ENCODE measurements at regions not wholly inside any gene's neighbourhood (a gene's known extent, or its start where the extent isn't known, plus 50 kb on each side); places are given as distances from the start of the nearest gene placed in this dataset.
"Not testable (repeated sequence)": the region's sequence is repeated elsewhere in the genome, so short reads cannot be mapped to it uniquely, and the experiment has no call there.

DNA sequence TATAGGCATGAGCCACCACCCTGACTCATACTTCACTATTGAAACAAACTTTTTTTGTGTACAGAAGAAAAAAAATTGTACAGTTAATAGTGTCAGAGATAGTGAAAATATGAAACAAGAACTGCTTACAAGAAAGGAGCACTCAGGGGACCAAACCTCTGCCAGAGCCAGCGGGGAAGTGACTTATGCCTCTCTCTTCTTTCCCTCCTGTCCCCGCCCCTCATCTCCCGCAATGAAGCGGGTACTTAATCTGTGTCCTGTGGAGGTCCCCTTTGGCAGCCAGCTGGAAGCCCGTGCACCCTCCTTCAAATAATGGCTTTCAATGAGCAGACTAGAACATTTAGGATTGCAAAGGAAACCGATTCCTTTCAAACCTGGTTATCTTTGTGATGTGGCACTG lies 51.5 kb downstream of the PPIAL4A start:
- not testable (repeated sequence) for DNase-seq (ENCODE audit: low spot score)

DNA sequence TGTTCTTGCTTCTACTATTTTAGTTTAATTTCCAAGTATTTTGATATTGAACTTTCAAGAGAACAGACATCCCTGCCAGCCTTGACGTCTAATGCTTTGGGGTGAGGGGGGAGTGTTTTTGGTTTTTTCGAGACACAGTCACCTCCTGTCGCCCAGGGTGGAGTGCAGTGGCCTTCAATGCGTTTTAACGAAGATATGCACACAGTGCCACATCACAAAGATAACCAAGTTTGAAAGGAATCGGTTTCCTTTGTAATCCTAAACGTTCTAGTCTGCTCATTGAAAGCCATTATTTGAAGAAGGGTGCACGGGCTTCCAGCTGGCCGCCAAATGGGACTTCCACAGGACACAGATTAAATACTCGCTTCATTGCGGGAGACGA lies 52.3 kb downstream of the PPIAL4A start:
- DNase-seq (ENCODE audit: low spot score): not testable (repeated sequence)

DNA sequence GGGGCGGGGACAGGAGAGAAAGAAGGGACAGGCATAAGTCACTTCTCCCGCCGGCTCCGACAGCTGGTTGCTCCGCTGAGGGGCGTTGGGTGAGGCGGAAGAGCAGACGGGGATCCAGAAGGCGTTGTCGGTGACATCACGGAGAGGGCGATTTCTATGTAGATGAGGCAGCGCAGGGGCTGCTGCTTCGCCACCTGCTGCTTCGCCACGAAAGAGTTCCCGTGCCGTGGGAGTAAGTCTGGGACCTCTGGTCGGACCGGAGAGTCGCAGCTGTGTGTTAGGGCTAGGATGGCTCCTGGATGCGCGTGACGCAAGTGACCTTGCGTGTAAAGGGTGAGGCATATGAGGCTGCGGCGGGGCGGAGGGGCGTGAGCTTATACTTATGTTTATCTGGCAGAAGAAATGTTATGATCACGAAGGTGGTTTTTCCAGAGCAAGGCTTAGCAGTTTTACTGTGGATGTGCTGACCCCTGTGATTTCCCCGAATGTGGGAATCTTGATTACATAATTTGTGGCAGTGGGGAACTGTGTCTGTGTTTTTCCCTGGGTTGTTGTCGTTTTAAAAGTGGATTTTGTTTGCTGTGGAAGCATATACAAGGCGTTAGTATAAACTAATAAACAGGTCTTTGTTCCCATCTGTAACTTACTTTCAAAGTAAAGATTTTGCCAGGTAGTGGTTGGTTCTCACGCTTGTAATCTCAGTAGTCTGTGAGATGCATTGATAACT lies 52.8 kb downstream of the PPIAL4A start:
- not testable (repeated sequence) for DNase-seq (ENCODE audit: low spot score)

DNA sequence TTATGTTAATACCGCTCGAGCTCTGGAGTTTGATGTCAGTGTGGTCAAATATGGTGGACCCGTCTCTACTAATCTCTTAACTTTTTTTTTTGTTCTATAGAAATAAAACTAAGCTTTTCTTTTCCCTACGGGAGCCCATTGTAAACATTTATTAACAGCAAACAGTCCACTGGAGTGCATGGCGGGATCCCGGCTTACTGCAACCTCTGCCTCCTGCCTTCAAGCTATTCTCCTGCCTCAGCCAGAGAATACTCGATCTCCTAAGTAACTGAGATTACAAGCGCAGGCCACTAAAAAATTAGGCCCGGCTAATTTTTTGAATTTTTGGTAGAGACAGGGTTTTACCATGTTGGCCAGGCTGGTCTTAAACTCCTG lies 53.4 kb downstream of the PPIAL4A start:
- DNase-seq (ENCODE audit: low spot score): not testable (repeated sequence)

DNA sequence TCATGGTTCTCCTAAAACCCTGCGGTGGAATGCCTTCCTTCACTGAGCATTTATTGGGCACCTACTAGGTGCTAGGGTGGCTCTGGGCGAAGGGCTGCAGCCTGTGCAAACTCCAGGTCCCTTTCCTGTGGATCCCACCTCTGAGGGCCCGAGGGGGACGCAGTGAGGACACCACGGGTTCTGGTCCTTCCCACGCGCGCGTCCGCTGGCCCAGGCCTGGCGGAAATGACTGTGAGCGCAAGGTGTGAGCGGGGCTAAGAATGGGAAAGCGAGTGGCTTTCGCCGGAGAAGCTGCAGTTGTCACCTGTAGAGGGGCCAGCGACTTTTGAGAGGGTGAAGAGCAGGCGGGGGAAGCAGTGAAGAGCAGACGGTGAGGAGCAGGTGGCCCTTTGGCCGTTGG lies 55.1 kb downstream of the PPIAL4A start:
- not testable (repeated sequence) for DNase-seq (ENCODE audit: low spot score)

DNA sequence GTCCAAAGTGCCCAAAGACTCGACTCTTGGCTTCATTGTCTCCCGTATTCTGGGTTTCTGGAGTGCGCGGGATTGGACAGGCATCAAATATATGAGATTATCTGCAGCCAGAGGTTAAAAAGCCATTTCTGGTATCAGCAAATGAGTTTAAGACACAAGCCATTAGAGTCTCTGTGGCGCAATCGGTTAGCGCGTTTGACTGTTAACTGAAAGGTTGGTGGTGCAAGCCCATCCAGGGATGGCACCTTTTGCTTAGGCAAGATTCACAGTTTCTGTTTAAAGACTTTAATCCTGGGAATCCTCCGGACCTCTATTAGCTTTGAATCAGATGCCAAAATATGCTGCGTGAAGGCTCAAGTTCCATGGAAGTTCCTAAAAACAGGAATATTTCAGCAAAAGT lies 55.6 kb downstream of the PPIAL4A start:
- not testable (repeated sequence) for DNase-seq (ENCODE audit: low spot score)

DNA sequence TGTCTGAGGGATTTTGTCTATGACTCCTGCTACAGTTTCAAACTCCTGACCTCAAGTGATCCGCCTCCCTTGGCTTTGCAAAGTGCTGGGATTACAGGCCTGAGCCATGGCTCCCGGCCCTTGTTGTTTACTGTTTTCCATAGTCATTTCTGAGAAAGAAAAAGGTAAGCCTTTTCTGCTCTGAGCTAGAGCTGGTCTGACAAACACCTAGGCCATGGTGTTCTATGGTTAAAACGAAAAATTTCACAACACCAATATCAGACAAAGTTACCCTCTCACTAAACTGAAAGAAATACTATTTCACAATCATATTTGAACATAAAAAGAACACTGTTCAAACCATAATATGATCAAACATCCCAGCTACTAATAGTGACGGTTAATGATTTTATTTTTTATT lies 57.5 kb downstream of the PPIAL4A start:
- DNase-seq (ENCODE audit: low spot score): not testable (repeated sequence)

DNA sequence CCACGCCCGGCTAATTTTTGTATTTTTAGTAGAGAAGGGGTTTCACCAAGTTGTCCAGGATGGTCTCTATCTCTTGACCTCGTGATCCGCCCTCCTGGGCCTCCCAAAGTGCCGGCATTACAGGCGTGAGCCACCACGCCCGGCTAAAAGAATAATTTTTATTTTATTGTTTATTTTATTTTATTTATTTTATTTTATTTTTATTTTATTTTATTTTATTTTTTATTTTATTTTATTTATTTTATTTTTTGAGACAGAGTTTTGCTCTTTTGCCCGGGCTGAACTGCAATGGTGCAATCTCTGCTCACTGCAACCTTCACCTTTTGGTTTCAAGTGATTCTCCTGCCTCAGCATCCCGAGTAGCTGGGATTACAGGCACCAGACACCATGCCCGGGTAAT lies 60.2 kb downstream of the PPIAL4A start:
- DNase-seq (ENCODE audit: low spot score): not testable (repeated sequence)

DNA sequence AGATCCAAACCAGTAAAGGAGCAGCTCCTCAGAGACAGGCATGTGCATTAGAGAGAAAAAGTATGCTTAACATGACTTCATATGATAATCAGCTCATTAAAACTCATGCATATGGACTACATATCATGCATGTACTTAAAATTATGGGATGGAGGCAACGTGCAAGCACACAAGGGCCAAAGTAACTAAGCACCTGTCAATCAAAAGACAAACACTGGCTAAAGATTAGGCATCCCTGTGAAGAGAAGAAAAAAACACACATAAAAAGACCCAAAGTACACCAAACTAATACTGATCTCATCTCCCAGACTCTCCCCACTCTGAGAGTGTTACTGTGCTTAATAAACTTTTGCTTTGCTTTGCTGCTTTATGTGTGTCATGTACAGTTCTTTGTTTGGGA lies 61.1 kb downstream of the PPIAL4A start:
- DNase-seq (ENCODE audit: low spot score): not testable (repeated sequence)

DNA sequence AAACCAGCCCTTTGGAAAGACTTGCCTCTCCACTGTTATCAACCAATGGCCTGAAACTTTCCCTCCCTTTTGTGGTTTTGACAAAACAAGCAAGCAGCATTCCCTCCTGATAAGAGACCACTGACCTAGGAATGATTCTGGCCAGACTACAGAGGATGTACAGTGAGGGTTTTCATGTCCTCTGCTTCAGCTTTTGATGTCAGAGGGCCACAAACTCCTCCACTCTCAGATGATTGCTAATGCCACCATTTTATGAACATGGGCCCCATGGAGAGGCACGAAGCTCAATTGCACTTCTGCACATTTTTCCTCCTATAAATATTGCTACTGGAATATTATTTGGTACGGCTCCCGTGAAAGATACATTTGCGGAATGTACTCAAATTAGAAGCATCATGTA lies 61.5 kb downstream of the PPIAL4A start:
- not testable (repeated sequence) for DNase-seq (ENCODE audit: low spot score)

DNA sequence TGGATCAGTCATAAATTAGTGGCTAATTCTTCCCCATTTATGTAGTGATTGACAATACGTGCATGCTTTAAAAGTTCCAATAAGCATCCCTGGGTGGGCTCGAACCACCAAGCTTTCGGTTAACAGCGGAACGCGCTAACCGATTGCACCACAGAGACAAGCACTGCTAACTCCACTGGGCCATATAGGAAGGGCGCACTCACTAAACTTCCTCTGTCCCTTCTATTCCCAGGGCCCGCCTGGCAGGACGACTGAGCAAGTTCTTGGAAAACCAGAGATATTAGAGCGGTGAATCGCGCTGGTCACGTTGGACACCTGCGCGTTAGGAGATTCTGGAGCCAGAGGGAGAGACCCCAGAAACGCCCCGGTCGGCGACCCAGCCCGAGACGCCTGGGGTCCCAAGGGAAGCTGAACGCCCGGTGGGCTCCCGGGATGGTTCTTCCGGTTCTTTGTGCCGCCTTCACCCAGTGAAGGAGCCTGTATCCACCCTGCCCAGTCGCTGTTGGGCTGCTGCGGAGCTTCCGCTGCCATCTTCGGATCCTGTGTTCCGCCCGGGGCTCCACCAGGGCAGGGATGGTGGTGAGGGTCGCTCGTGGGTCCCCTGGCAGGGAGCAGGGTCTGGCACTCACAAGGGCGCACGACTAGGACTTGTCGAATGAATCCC lies 62.8 kb downstream of the PPIAL4A start:
- not testable (repeated sequence) for DNase-seq (ENCODE audit: low spot score)

DNA sequence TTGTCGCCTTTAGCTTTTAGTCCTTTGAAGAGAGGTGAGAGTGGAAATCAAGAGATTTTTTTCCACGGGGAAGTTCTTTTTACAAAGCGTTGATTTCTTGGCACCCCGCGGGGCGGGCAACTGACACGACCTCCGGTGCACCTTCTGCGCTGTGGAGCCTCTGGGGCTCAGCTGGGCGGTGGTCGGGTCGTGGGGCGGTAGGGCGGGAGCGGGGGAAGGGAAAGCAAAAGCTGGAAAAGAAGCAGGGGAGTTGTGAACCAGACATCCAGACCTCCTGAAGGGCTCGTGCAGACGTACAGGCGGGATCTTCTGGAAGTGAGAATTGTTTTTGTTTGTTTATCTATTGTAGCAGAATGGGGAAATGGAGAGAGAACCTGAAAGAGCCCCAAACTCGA lies 63.3 kb downstream of the PPIAL4A start:
- DNase-seq (ENCODE audit: low spot score): not testable (repeated sequence)

DNA sequence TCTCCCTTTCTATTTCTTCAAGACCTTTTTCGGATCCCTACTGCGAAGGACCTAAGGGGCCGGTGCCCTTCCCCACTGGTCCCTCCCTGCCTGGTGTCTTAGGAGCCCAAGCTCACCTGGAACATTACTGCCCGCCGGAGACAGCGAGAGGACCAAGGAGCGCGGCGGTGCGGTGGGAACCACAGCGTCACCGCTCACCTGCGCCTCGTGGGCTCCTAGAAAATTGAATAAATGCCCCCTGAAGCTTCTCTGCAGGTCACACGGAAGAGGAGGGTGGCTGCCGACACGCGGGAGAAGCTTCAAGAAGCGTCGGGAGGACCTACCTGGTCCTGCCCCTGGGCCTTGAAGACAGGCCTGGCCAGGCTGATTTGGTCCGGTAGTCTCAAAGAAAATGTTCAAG lies 65.2 kb downstream of the PPIAL4A start:
- no peak for DNase-seq (ENCODE audit: low spot score)

DNA sequence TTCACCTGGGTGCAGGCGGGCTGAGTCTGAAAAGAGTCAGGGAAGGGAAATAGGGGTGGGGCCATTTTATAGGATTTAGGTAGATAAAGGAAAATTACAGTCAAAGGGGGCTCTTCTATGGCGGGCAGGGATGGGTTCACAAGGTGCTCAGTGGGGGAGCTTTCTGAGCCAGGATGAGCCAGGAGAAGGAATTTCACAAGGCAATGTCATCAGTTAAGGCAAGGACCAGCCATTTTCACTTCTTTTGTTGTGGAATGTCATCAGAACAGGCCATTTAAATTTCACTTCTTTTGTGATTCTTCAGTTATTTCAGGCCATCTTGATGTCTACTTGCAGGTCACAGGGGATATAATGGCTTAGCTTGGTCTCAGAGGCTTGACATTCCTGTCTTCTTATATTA lies 66.4 kb downstream of the PPIAL4A start:
- DNase-seq (ENCODE audit: low spot score): not testable (repeated sequence)

DNA sequence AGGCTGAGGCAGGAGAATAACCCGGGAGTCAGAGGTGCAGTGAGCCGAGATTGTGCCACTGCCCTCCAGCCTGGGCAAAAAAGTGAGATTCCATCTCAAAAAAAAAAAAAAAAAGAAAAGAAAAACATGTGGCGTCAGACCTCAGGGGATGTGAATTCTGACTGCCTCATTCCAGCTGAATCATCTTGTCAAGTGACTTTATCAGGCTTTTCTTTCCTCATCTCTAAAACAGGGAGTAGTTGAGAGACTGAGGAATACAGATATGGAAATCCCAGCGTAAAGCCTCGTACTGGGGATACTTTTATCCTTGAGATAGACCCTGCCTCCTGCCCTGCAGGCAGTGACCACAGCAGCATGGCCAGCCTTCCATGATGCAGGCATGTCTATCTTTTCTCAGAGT lies 76.4 kb downstream of the PPIAL4A start:
- DNase-seq (ENCODE audit: low spot score): not testable (repeated sequence)

DNA sequence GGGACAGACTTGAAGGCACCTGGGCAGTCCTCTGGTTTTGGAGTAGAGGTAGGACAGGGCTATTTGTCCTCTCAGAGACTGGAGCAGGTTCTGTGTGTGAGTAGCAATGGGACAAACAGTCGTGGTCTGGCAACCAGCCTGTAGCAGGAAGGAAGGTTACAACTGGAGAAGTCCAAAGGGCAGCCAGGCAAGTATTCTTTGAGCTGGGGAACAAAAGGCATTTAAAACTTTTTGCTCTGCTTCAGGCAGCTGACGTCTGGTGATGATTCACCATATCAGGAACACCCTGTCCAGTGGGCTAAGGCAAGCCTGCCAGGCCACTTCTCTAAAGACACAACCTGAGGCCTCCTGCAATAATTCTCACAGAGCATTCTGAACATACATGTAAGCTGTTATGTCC lies 83.3 kb downstream of the PPIAL4A start:
- DNase-seq (ENCODE audit: low spot score): not testable (repeated sequence)

DNA sequence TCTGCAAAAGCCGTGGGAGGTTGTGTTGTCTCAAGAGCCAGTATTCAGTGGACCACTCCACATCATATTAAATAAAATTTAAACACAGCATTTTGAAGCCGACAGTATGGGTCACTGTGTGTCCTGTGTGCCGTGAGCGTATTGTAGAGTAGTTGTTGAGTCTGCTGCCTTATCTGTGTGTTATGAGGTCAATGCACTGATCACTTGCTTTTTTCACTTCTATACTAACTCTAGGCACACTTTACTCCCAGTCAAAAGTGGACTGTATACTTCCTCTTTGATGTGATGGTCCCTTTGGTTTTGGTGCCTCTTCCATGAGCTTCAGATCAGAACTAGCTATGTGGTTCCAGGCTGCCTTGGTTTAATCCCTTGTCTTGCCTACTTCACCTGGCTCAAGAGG lies 84.3 kb downstream of the PPIAL4A start:
- not testable (repeated sequence) for DNase-seq (ENCODE audit: low spot score)

DNA sequence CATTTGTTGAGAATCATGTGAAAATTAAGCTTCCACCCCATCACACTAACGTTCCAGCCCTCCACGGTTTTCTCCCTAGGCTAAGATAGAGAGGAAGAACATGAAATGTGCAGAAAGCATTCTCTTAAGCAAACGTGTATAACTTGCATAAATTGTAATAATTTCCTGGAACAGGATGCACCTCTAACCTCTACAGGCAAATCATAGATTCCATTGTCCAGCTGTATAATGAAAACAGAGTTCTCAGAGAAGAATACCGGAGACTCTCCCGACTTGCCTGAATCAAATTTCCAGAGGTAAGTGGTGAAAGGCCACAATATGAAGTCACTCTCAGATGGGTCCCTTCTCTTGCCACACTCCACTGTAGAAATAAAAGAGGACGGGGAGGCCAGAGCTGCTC lies 87.7 kb downstream of the PPIAL4A start:
- DNase-seq (ENCODE audit: low spot score): not testable (repeated sequence)

DNA sequence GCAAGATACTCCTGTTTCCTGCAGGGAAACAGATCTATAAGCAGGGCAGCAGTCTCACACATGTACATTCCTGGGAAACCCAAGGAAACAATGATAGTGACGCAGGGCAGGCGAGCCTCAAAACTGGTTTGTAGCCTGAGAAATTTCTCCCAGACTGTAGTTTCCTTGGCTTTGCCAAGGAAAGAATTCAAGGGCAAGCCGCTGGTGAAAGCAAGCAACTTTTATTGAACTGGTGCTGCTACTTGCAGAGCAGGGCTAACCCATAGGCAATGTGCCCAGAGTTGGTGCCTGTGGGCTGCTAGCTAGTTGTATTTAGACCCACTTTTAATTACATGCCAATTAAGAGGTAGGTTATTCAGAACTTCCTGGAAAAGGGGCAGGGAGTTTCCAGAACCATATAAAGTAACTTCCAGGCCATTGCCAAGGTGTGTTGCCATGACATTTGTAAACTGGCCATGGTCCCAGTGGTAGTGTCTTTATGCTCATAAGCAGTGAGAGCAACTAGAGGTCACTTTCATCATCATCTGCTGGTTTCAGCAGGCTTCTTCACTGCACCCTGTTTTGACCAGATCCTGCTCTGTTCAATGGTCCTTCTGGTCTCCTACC lies 92.0 kb downstream of the PPIAL4A start:
- DNase-seq (ENCODE audit: low spot score): not testable (repeated sequence)

DNA sequence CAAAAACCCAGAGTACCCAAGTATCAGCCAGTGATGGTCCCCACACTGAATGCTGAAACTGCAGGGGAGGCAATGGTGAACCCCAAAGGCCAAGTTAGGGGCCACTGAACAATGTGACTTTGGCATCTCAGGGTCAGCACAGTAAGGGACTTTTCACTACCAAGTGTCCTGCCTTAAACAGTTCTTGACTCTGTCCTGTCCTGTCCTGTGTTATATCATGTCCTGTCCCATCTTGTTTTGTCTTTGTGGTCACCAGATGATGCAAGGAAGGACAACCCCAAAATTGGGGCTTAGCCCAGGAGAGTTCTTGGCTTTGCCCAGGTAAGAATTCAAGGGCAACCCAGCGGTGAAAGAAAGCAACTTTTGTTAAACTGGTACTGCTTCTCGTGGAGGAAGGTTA lies 105.0 kb downstream of the PPIAL4A start:
- DNase-seq (ENCODE audit: low spot score): not testable (repeated sequence)

DNA sequence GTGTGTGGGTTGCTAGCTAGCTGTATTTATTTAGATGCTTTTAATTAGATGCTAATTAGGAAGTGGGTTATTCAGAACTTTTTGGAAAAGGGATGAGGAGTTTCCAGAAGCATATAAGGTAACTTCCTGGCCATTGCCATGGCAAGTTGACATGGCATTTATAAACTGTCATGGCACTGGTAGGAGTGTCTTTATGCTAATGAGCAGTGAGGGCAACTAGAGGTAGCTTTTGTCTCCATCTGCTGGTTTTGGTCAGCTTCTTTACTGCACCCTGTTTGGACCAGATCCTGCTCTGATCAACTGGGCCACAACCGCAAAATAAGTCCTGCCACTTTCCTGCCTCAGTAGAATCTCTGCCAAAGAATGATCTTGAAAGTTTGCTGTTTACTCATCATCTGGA lies 105.5 kb downstream of the PPIAL4A start:
- not testable (repeated sequence) for DNase-seq (ENCODE audit: low spot score)

DNA sequence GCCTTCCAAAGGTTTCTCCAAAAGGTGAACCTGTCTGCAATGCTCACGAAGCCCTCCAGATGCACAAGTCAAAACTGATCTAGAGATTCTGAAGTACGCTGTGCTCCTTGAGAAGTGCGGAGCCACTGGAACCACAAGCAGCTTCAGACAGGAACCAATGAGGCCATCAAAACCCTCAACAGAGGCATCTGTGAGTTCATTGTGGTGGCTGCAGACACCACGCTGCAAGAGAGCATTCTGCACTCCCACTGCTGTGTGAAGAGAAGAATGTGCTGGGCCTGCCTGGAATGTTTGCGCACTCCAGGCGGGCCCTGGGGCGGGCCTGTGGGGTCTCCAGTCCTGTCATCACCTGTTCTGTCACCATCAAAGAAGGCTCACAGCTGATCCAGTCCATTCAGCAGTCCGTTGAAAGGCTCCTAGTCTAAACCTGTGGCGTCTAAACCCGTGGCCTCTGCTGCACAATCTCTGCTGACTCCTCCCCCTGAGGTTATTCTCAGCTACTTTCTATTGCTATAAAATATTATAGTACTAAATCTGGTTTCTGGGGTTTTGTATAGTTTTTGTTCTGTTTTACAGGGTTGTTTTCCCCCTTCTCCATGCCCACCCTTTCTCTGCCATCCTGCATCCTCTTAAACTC lies 111.6 kb downstream of the PPIAL4A start:
- DNase-seq (ENCODE audit: low spot score): not testable (repeated sequence)

DNA sequence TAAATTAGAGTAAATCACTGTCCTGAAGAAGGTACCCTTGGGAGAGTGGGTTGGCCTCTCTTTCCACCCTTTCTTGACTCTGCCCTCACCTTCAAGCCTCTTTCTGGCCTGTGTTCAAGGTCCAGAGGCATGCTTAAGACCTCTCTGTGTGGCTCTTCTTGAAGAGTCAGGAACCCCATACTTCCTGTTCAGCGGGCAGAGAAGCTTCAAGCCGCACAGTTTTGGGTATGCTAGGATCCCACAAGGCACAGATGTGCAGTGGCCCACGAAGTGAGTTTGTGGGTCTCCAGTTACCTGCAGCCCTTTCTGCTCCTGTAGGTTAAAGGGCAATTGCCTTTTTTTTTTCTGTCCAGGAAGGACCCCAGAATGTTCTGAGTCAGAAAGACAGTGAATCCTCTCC lies 113.7 kb downstream of the PPIAL4A start:
- DNase-seq (ENCODE audit: low spot score): not testable (repeated sequence)

Data from RKO (cell line).